ENCODE measurements at regions not wholly inside any gene's neighbourhood (a gene's known extent, or its start where the extent isn't known, plus 50 kb on each side); places are given as distances from the start of the nearest gene placed in this dataset.

GRCh38 chr13:104616990-104617389 lies 1550.8 kb upstream of the SLC10A2 start:
- TF ChIP-seq CTCF (conservative IDR thresholded peaks at IDR 0.05; ENCODE audit: low read depth, low read length), result no peak
- TF ChIP-seq EZH2 (IDR thresholded peaks at IDR 0.05; ENCODE audit: low read length, unreplicated experiment), result no peak
